GM21390 (cell line): ENCODE measurements at regions not wholly inside any gene's neighbourhood (a gene's known extent, or its start where the extent isn't known, plus 50 kb on each side); places are given as distances from the start of the nearest gene placed in this dataset.

Source experiments
- ATAC-seq: cut with Tn5 transposase; IDR thresholded peaks from one replicate; pipeline ENCODE4 v1.9.1; 2021; ENCODE audit not compliant: unreplicated experiment

DNA sequence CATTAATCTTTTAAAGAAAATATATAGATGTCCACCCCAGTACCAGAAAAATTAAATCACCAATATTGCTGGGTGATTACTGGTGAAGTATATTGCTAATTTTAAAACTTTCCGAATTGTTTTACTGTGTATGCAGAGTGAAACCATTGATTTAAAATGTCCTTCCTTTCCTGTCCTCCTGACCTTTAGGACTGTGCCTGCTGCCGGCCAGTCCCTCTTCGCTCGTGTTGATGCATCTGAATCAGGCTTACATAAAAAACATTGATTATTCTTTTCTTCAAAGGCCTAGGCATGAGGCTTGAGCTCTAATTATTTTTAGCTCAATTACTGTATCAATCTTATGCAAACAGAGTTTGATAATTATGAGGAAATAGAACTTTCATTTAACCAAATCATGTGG, 1128.1 kb downstream of the BRINP3 start:
- ATAC-seq = no peak

DNA sequence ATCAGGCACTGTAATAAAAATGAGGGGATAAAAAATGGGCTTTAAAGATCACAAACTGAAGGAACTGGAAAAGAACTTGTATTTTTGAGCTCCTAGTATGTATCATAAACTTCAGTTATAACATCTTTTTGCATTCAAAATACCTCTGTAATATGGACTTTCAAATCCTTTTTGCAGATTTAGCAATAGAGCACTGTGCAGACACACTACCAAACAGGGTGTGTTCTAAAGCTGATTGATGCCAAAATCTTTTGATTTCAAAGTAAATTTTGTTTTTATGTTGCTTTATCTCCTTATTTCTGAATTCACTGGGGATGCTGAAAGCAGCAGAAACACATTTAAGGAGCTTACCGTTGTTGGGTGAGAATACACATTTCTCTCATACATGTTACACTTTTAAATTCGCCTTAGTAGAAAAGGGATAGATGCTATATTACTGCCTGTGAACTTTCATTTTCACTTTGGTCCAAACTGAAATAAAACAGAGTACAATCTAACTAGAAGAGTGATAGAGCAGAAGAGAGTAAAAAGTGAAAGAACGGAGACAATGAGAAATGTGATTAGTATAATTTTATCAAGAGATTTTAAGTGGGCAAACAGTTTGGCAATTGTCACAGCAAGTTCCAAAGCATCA, 1126.6 kb downstream of the BRINP3 start:
- ATAC-seq = no peak

DNA sequence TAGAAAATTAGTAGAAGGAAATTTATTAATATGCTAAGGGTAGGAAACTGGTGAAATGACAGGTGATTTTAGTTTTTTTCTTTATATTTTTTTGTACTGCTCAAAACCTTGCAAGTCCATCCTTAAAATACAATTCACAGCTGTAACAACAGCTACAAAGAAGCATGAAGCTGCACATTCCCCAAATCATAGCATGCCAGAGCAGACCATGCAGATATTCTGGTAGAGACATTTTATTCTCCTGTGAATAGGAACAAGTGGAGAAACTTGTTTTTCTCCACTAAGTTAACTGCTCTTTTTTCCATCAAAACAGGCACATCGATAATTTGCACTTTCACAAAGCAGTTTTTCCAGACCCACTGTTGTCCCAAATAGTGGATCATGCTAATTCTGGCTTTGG, 1125.7 kb downstream of the BRINP3 start:
- no peak for ATAC-seq

DNA sequence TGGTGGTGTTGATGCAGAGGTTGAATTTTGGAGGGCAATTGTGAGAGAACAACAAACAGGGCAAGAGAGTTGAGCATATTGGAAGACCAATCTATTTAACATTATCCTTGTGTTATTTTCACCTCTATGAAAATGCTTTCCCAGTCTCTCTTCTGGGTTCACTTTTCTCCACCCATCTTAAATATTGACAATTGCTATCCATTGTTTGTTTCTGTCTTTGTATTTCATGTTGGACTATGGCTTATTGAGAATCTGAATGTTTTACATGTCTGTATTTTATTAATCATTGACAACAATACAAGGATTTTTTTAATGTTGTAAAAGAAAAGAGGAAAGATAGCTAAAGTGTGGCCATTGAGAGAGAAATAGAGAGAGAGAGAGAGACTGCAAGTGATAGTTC, 1121.5 kb downstream of the BRINP3 start:
- no peak for ATAC-seq

DNA sequence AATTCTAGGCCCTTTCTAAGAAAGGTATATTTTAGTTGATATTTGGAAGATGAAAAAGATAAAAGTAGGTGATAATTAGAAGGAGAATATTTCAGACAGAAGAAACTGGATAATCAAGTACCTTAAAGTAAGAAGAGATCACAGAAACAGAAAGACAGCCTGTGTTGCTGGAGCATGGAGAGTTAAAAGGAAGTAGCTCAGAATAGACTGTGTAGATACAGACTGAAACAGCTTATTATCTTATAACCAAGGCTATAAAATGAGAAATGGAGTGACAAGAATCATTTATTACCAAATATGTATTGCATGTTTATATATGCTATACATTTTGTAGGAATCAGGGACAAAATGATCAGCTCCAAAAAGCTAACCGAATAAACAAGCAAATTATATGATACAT, 1120.3 kb downstream of the BRINP3 start:
- ATAC-seq = no peak

DNA sequence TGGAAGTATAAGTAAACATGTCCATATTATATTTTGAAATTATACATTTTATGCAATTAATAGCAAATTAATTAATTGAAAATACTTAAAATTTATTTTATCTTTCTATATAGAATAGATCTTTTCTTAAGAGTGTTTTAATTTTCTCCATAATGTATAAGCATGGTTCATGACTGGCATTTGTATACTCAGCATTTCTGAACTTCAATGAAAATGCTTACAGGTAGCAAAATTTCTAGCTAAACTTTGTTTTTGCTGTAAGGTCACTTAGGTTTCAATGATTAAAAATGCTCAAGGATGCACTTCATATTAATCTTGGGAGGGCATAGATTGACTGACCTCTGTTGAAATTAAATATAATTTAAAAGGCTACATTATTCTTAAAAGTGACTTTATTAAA, 1108.1 kb downstream of the BRINP3 start:
- ATAC-seq = no peak

DNA sequence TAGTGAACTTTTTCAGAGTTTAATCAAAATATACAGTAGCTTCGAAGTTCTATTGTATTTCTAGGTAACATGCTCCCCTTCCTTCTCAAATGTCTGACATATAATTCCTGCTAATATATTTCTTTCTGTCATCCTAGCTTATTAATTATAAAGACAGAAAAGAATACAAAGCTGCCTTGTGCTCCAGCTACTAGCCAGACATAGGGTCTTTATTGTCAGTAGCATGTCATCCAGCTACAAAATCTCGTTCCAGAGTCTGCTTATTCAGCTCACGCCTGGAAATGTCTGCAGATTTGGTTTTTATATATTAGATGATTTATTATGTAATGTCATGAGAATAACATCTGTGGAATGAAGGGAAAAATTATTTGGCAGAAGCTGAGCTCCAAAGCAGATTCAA, 1102.8 kb downstream of the BRINP3 start:
- no peak for ATAC-seq

DNA sequence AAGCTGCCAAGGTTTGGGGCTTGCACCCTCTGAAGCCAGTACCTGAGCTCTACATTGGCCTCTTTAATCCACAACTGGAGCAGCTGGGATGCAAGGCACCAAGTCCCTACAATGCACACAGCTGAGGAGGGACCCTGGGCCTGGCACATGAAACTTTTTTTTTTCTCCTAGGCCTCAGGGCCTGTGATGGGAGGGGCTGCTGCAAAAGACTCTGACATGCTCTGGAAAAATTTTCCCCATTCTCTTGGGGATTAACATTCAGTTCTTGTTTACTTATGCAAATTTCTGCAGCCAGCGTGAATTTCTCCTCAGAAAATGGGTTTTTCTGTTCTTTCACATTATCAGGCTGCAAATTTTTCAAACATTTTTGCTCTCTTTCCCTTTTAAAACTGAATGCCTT, 1072.2 kb downstream of the BRINP3 start:
- ATAC-seq = no peak

DNA sequence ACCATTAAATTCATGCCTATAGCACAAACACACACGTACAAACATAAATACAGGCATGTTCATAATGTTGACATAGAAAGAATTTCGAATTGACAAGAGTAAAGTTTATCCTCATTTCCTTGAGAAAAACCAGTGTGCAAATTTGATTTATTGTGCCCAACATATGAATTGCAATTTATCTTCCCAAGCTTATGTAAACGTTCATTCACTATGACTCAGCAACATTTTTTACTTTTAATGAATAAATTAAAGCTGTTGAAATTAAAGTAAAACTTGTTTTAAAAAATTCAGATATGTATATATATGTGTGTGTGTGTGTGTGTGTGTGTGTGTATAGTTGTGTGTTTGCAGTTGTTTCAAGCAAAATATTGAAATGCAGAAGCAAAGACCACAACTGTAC, 1067.9 kb downstream of the BRINP3 start:
- ATAC-seq = no peak

DNA sequence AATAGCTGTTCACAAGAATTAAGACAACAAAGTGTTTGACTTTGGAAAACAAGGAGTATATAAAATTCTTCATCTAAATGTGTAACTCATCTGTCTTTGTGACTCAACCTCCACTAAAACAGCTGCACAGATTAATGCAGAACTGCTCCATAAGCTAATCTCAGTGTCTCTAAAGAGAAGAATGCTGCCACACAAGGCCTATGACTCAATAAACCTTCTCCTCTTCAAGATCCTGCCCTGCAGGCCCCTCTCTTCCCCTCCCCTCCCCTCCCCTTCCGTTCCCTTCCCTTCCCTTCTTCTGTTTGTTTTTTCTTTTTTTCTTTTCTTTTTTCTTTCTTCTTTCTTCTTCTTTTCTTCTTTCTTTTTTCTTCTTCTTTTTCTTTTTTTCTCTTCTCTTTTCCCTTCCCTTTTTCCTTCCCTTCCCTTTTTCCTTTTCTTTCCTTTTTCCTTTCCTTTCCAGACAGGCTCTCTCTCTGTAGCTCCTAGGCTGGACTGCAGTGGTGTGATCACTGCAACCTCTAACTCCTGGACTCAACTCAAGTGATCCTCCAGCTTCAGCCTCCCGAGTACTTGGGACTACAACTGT, 1052.8 kb downstream of the BRINP3 start:
- no peak for ATAC-seq

DNA sequence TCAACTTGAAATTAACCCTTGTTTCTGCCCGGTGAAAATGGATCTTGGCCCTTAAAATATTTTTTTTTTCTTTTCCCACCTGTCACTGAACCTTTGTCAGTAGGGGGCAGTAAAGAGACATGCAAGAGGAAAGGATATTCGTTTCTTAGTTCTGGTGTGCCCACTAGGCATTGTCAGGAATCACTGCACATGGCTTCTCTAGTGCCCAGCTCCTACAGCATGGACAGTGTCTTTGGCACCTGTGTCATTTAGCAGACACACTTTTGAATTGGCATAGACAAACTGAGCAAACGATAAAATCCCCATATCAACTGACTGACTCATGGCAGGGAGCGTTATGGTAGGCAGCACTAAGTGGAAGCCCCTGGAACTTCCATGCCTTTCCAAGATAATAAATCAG, 1048.1 kb downstream of the BRINP3 start:
- no peak for ATAC-seq

DNA sequence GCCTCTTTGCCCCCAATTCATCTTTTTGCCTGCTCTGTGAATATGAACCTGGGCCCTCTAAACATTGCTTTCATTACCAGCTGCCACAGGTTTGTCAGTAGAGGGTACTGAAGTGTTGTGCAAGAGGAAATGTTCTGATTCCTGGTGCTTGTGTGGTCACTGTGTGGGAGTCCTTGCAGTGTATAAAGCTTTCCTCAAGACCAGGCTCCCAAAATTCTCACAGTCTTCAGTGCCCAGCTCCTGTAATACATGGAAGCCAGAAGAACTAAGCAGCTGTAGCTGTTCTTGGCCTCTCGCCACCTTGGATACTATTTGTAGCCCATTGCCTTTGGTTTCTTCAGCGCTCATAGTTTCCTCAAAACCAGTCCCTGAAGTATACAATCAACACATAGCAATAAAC, 1046.2 kb downstream of the BRINP3 start:
- no peak for ATAC-seq

DNA sequence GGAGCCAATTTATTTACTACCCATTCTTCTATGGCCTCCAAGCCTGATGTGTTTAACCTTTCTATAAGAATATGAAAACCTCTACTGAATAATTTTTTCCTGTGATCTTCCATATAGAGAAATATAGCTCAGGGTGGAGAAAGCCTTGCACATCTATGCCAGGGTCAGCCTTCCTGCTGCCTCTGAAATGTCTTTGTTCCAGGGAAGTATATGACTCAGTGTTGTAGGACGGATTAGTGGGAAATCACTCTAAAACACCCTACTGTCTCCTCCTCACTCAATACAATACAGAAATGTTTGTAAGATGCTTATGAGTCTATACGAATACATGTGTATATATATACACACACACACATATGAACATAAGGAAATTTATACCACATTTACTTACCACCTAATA, 1044.9 kb downstream of the BRINP3 start:
- ATAC-seq = no peak

DNA sequence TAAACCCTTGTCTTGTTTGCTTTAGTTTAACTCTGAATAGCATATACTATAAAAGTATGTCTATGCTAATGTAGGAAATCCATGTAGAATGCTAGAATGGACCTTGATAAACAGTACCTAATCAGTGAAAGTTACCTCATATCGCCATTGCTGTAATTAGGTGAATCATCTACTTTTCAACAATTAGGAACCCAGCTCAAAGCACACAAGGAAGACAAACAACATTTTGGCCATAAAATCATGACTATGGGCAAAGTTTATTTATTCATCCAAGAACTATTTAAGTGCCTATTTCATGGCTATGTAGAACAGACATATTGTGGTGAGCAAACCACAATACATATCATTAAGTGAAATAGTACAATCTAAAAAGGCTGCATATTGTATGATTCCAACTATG, 1043.2 kb downstream of the BRINP3 start:
- no peak for ATAC-seq

DNA sequence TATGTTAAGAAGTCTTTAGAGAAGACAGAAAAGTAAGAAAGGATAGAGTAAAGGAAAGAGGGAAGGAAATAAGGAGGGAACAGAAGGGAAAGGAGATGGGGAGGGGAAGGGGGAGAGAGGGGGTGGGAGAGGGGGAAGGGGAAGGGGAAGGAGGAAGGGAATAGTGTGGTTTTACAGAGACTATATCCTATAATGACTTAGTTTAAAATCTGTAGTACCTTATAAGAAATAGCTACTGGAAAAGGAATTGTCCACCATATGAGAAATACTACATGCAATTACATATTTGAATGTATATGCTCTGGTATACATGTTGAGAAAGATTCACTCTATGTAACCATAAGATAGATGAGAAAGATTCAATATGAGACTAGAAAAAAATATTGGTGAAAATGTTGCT, 1042.3 kb downstream of the BRINP3 start:
- ATAC-seq = no peak

DNA sequence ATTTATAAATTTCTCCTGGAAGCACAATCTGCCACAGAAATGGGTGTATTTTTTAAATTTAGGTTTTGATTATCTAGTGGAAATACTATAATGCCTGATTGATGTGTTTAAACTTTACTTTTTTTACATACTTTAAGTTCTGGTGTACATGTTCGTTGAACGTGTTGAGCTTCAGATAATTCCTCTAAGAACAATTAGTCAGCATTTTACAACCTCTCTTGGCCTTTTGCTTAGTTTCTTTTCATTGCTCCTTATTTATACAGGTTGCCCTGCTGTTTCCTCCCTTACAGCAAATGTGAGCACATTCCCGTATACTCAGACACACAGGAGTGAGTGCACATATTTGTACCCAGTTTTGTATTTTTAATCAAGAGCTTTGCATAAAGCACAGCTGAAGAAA, 1038.9 kb downstream of the BRINP3 start:
- no peak for ATAC-seq

DNA sequence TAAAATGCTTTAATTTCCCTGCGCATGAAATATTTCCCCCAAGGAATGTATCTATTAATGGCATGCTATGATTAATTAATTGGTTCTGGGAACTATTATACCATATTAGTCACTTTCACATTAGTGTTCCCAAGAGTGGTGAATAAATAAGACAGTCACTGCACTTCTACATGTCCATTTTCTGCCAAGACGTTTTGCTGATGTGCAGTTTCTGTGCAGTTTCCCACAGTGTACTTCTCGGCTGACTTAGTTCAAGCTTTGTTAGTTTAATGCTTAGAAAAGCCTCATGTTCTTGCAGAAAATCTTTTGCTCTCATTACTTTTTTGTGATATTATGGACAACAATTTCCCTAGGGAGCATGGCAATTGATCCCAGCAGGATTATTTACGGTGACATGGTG, 1014.5 kb downstream of the BRINP3 start:
- no peak for ATAC-seq

DNA sequence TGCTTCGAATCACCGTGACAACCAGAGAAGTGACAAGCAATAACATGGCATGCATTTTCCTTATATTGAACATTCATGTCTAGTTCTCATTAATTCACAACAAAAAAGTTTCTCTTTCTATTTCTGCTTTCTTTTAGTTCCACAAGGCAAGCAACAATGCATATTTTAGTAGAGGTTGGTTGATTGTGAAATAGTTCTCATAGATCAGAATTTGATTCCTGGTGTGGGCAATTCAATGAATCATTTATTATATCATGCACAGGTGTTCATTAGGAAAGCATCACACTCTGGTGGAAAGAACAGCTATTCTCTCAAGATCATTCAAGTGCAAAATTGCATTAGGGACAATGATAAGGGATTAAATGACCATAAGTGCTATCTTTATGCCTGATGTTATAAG, 980.9 kb downstream of the BRINP3 start:
- no peak for ATAC-seq

DNA sequence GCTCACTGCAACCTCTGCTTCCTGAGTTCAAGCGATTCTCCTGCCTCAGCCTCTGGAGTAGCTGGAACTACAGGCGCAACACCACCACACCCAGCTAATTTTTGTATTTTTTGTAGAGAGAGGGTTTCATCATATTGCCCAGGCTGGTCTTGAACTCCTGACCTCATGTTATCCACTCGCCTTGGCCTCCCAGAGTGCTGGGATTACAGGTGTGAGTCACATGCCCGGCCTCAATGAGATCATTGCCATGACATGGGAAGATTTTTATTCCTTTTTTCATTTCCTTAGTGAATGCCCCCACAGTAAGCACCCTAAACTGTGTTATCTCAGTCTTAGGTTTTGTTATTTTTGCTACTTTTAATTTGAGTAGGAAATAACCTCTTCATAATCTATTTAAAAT, 977.9 kb downstream of the BRINP3 start:
- ATAC-seq = no peak

DNA sequence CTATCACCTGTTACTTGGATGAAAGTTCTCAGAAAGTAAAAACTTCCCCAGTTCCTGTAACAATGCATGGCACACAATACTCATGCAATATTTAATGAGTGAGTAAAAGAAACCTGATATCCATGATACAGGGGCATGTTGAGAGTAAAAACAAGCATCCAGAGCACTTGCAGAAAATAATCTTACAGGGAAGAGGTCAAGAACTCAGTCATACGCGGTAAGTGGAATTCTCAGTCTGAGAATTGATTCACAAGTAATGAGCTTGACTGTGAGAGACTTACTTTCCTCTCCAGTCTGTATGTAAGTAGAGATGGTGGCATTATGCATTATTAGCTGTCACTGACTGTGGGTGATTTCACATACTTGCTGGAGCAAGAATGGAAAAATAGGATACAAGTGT, 976.9 kb downstream of the BRINP3 start:
- no peak for ATAC-seq

DNA sequence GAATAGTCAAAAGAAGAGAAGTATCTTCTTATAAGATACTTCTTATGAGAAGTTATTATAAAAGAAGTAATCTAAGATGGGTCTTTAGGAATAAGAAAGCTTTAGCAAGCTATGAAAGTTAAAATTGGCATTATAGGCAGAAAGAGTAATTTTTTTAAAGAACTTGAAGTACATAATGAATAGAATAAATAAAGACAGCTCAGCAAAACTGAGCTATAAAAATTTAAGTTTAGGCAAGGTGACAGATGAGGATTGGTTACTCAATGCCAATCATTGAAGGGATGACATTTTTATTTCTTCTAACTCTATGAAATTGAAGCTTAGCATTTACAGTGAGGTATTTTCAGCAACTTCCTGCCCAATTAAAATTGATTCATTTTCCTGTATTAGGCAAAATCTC, 966.8 kb downstream of the BRINP3 start:
- no peak for ATAC-seq

DNA sequence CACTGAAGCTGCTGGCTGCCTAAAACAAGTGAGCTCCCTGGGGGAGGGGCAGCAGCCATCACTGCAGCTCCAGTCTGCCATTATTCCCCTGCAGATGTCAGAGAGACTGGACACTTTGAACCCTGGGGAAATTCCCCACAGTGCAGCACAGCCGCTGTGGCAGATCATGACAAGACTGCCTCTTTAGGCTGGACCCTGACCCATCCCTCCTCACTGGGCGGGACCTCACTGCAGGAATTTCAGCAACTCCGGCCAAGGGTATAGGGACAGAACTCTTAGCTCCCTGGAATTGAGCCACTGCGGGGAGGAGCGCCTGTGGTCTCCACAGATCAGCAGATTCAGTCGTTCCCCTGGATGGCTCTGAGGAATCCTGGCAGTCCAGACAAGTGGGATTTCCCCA, 964.6 kb downstream of the BRINP3 start:
- ATAC-seq = no peak

DNA sequence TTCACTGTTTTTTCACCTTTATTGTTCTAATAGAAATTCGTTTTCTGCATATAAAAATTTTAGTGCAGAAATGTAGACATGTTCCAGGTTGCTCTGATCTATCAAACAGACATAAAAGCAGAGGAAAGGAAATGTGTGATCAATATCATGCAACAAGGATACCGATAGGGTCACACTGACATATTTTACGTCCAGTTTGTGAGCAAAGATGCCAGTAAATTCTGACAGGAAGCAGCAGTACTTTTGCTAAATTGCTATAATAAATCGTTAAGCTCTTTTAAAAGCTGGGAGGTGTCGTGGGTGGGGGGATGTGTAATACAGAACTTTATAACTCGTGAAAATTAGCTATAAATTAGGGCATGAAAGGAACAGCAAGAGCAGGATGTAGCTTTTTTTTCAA, 955.2 kb downstream of the BRINP3 start:
- no peak for ATAC-seq
